H1 (cell line): ENCODE measurements at regions not wholly inside any gene's neighbourhood (a gene's known extent, or its start where the extent isn't known, plus 50 kb on each side); places are given as distances from the start of the nearest gene placed in this dataset.

Source experiments
- CBX5 ChIP-seq: fragments of 300-800, 300-1000 bp; sonication (generic); IDR thresholded peaks from 2 replicates; pipeline ENCODE4 v1.7.1; 2016; ENCODE audit warnings: antibody characterized with exemption, low read length, low read depth
- E2F6 ChIP-seq: IDR thresholded peaks from 2 replicates; pipeline ENCODE4 v1.6.1; 2012; ENCODE audit warnings: inconsistent platforms
- SIRT6 ChIP-seq: IDR thresholded peaks from one replicate; pipeline ENCODE4 v1.7.1; 2012; ENCODE audit warnings: low read length, inconsistent platforms
- TAF7 ChIP-seq: optimal IDR thresholded peaks from 2 replicates; pipeline ENCODE3; 2011; ENCODE audit warnings: low read depth, mild to moderate bottlenecking, inconsistent platforms, low read length, moderate library complexity, borderline replicate concordance
- TBP ChIP-seq: IDR thresholded peaks from 2 replicates; pipeline ENCODE4 v1.6.1; 2011; ENCODE audit warnings: low read depth, low read length, improper control_type of control experiment

DNA sequence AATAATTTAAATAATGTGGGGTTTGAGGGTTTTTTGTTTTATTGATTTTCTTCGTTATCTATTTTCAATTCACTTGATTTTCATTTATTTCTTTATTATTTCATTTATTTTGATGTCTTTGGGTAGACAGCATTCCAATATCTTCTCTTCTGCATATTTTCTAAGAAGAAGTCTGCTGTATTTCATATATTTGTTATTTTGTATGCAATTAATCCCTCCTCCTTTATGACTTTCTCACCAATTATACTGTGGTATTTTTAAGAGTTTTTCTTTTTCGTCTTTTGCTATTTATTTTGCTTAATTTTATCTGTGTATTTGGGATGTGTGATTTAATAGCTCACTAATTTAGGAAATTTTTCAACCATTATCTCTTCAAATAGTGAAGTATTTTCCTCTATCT, 1444.4 kb upstream of the MIR17HG start (continued):
- TF ChIP-seq E2F6, result no peak
- no peak for TF ChIP-seq TBP
- no peak for TF ChIP-seq TAF7
- no peak for TF ChIP-seq SIRT6
- no peak for TF ChIP-seq CBX5
